ENCODE measurements at regions not wholly inside any gene's neighbourhood (a gene's known extent, or its start where the extent isn't known, plus 50 kb on each side); places are given as distances from the start of the nearest gene placed in this dataset.

DNA sequence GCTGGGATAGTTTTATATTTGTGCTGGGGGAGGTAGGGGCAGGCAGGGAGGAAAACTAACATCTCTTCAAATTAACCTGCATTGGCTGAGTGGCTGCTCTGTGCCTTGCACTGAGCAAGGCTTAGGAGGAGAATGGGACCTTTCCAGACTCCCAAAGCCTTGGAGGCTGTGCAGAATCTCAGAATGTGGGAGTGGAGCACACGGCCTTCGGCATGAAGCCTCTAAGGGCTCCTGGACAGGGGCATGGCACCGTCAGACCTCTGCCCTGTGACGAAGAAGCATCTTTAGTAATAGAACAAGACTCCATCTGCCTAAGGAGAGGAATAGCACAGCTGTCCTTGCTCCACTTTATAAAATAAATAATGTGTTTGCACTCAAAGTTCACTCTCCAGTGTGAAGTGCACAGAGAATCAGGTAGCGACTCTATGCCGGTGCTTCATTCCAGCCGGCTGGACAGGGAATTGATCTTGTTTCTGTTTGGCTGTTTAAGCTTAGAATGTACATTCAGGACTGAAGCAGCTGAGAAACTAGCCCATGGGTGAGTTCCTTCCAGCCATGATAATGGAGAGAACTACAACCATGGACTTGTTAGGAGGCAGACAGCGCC is 228.5 kb upstream of the ADAMTS9 start:
- Histone ChIP-seq H3K9me3 (no peaks in the 10 kb centered on the region), H3K36me3 (no peaks in the 10 kb centered on the region), H3K4me3 (no peak overlapping the region), H3K27ac (no peak overlapping the region), H3K4me1 (ENCODE audit: insufficient read depth) (peaks cover 10% of the 10 kb centered on the region), H3K27me3 (no peaks in the 10 kb centered on the region)
- 49 to 57% (median 54%) methylated on average over 8 of the region's 8 CpGs for WGBS, 3 donors
- TF ChIP-seq, protein P1, sequence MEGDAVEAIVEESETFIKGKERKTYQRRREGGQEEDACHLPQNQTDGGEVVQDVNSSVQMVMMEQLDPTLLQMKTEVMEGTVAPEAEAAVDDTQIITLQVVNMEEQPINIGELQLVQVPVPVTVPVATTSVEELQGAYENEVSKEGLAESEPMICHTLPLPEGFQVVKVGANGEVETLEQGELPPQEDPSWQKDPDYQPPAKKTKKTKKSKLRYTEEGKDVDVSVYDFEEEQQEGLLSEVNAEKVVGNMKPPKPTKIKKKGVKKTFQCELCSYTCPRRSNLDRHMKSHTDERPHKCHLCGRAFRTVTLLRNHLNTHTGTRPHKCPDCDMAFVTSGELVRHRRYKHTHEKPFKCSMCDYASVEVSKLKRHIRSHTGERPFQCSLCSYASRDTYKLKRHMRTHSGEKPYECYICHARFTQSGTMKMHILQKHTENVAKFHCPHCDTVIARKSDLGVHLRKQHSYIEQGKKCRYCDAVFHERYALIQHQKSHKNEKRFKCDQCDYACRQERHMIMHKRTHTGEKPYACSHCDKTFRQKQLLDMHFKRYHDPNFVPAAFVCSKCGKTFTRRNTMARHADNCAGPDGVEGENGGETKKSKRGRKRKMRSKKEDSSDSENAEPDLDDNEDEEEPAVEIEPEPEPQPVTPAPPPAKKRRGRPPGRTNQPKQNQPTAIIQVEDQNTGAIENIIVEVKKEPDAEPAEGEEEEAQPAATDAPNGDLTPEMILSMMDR (IDR thresholded peaks at IDR 0.05) = no peak
- TF ChIP-seq POLR2A (IDR thresholded peaks at IDR 0.05) (no peak), EP300 (IDR thresholded peaks at IDR 0.05) (no peak)
- intact Hi-C loops (cut with DNase I) = no loop called here
- peak in 1 of 5 donors; percentile 51 for DNase-seq

DNA sequence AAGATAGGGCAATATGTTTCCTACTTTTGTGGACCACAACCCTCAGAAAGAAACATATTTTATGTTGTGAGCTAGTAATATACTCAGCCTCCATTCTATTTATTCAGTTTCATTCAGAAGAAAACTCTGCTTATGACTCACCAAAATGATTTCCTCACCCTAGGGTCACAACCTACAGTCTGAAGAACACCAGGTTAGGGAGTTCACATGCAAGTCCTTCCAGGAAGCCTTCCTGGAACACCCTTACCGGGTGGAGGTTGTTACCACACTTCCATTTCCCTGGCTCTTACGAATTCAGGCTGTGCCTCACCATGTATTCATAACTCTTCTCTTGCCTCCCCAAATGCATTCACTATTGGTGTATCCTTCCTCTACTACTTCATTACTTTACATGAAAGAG is 228.0 kb upstream of the ADAMTS9 start:
- WGBS, 3 donors = 54 to 66% (median 58%) methylated on average over 2 of the region's 2 CpGs
- intact Hi-C loops (cut with DNase I) = no loop called here
- Histone ChIP-seq H3K4me1 (ENCODE audit: insufficient read depth) (peaks cover 10% of the 10 kb centered on the region), H3K4me3 (no peak overlapping the region), H3K27me3 (no peaks in the 10 kb centered on the region), H3K9me3 (no peaks in the 10 kb centered on the region), H3K36me3 (no peaks in the 10 kb centered on the region), H3K27ac (no peak overlapping the region)
- TF ChIP-seq POLR2A (IDR thresholded peaks at IDR 0.05) = no peak
- no peak for TF ChIP-seq EP300 (IDR thresholded peaks at IDR 0.05)
- TF ChIP-seq, protein P1 (IDR thresholded peaks at IDR 0.05) = no peak
- peak in 1 of 5 donors; percentile 28 for DNase-seq

DNA sequence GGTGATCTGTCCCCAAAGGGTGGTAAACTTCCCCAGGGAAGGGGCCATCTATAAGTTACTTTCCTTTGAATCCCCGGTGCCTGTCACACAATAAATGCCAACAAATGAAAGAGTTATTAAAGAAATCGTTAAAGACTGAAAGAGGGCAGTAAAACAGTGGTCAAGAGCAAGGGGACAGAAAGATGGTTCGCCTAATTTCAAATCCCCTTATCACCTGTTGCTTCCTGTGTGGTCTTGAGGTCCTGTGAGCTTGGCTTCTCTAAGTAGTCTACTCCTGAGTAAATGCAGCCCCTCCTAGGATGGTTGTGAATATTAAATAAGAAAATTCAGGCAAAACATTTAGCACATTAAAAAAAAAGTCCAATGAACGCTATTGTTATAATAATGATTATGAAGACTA is 225.7 kb upstream of the ADAMTS9 start:
- TF ChIP-seq EP300 (IDR thresholded peaks at IDR 0.05) = no peak
- TF ChIP-seq POLR2A (IDR thresholded peaks at IDR 0.05) = no peak
- TF ChIP-seq, protein P1 (IDR thresholded peaks at IDR 0.05) = no peak
- Histone ChIP-seq H3K27me3 (no peaks in the 10 kb centered on the region), H3K36me3 (no peaks in the 10 kb centered on the region), H3K9me3 (no peaks in the 10 kb centered on the region), H3K27ac (no peak overlapping the region), H3K4me1 (ENCODE audit: insufficient read depth) (peaks cover 10% of the 10 kb centered on the region), H3K4me3 (no peak overlapping the region)
- DNase-seq = no peak
- WGBS, 3 donors = 82 to 92% (median 85%) methylated on average over 4 of the region's 4 CpGs
- intact Hi-C loops (cut with DNase I) = no loop called here

DNA sequence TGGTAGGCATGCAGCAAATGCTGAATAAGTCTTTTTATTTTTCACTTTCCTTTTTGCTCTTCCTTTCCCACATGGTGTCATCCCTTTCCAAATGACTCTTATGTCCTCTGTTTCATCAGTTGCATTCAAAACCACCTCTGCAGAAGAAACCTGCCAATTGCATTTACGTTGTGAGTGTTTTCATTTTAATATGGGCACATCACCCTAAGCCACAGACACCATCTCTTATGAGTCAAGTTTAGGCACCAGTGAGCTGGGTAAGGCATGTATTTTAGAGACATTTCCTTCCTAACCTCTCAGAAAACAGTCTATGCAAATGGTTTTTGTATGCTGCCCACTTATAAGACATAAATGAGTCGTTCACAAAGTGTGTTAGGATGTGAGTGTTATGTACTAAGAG is 223.3 kb upstream of the ADAMTS9 start:
- TF ChIP-seq POLR2A (IDR thresholded peaks at IDR 0.05) (no peak), EP300 (IDR thresholded peaks at IDR 0.05) (no peak)
- TF ChIP-seq, protein P1 (IDR thresholded peaks at IDR 0.05) = no peak
- intact Hi-C loops (cut with DNase I) = no loop called here
- H3K27me3 ChIP-seq = no peaks in the 10 kb centered on the region
- H3K4me3 ChIP-seq = no peak overlapping the region
- no peak for DNase-seq
- H3K27ac ChIP-seq = no peak overlapping the region
- H3K4me1 ChIP-seq (ENCODE audit: insufficient read depth) = peaks cover 7% of the 10 kb centered on the region
- no peaks in the 10 kb centered on the region for H3K9me3 ChIP-seq
- no peaks in the 10 kb centered on the region for H3K36me3 ChIP-seq
- 70 to 81% (median 77%) methylated on average over 2 of the region's 2 CpGs for WGBS, 3 donors

Data from ovary (tissue), 7 donors.